GM18508 (cell line): ENCODE measurements at regions not wholly inside any gene's neighbourhood (a gene's known extent, or its start where the extent isn't known, plus 50 kb on each side); places are given as distances from the start of the nearest gene placed in this dataset.

Source experiments
- ATAC-seq: cut with Tn5 transposase; IDR thresholded peaks from one replicate; pipeline ENCODE4 v1.9.1; 2021; ENCODE audit warnings: moderate number of reproducible peaks; ENCODE audit not compliant: insufficient read depth, unreplicated experiment

- no peak for ATAC-seq
Observed at GRCh38 chr15:47362118-47362905, 355.0 kb upstream of the SEMA6D start.

GRCh38 chr15:47363653-47364052 lies 353.7 kb upstream of the SEMA6D start:
- ATAC-seq: no peak

GRCh38 chr15:47364230-47365141 lies 352.8 kb upstream of the SEMA6D start:
- ATAC-seq: no peak

GRCh38 chr15:47366884-47367283 lies 350.4 kb upstream of the SEMA6D start:
- no peak for ATAC-seq

- ATAC-seq: no peak
Observed at GRCh38 chr15:47367726-47368390, 349.4 kb upstream of the SEMA6D start.

GRCh38 chr15:47371939-47372338 lies 345.4 kb upstream of the SEMA6D start:
- ATAC-seq: no peak

- no peak for ATAC-seq
Observed at GRCh38 chr15:47374222-47374621, 343.1 kb upstream of the SEMA6D start.

GRCh38 chr15:47376190-47376589 lies 341.1 kb upstream of the SEMA6D start:
- no peak for ATAC-seq

GRCh38 chr15:47377465-47377864 lies 339.8 kb upstream of the SEMA6D start:
- no peak for ATAC-seq

- no peak for ATAC-seq
Observed at GRCh38 chr15:47378527-47378926, 338.8 kb upstream of the SEMA6D start.

GRCh38 chr15:47383102-47383501 lies 334.2 kb upstream of the SEMA6D start:
- ATAC-seq: no peak

- no peak for ATAC-seq
Observed at GRCh38 chr15:47383801-47384200, 333.5 kb upstream of the SEMA6D start.

- ATAC-seq: no peak
Observed at GRCh38 chr15:47384341-47384740, 333.0 kb upstream of the SEMA6D start.

GRCh38 chr15:47384776-47385175 lies 332.5 kb upstream of the SEMA6D start:
- no peak for ATAC-seq

- no peak for ATAC-seq
Observed at GRCh38 chr15:47386459-47386858, 330.8 kb upstream of the SEMA6D start.

GRCh38 chr15:47388299-47388698 lies 329.0 kb upstream of the SEMA6D start:
- no peak for ATAC-seq

GRCh38 chr15:47390208-47390765 lies 327.0 kb upstream of the SEMA6D start:
- no peak for ATAC-seq

- ATAC-seq: no peak
Observed at GRCh38 chr15:47394286-47394809, 323.0 kb upstream of the SEMA6D start.

- ATAC-seq: no peak
Observed at GRCh38 chr15:47395076-47395475, 322.2 kb upstream of the SEMA6D start.

GRCh38 chr15:47397655-47398054 lies 319.6 kb upstream of the SEMA6D start:
- ATAC-seq: no peak
